MM.1S (cell line): ENCODE measurements at regions not wholly inside any gene's neighbourhood (a gene's known extent, or its start where the extent isn't known, plus 50 kb on each side); places are given as distances from the start of the nearest gene placed in this dataset.

ENCODE experiments used
- DNase-seq: peaks from one replicate; pipeline ENCODE4 v3.0.0-alpha.2; 2015
- H2AFZ ChIP-seq: fragments of 300-600 bp; sonication (generic); 2 replicates; pipeline ENCODE4 v1.6.0; 2016; ENCODE audit warnings: antibody characterized with exemption, low read length
- H3F3A ChIP-seq: fragments of 300-600 bp; sonication (generic); 2 replicates; pipeline ENCODE4 v1.6.1; 2016; ENCODE audit warnings: mild to moderate bottlenecking, antibody characterized with exemption, low read length, moderate library complexity, mixed read lengths; ENCODE audit not compliant: insufficient read depth
- H3K27ac ChIP-seq: fragments of 300-600 bp; sonication (generic); 2 replicates; pipeline ENCODE4 v1.5.1; 2016; ENCODE audit warnings: mild to moderate bottlenecking, low read length
- H3K27me3 ChIP-seq: fragments of 300-600 bp; sonication (generic); replicated peaks from 2 replicates; pipeline ENCODE4 v1.6.0; 2016; ENCODE audit warnings: low read length; ENCODE audit not compliant: insufficient read depth
- H3K36me3 ChIP-seq: fragments of 300-600 bp; sonication (generic); replicated peaks from 2 replicates; pipeline ENCODE4 v1.6.1; 2016; ENCODE audit warnings: mild to moderate bottlenecking, low read length, mixed read lengths; ENCODE audit not compliant: insufficient read depth
- H3K4me1 ChIP-seq: fragments of 300-600 bp; sonication (generic); 2 replicates; pipeline ENCODE4 v1.6.1; 2016; ENCODE audit warnings: low read length, mixed read lengths
- H3K4me2 ChIP-seq: fragments of 300-600 bp; sonication (generic); 2 replicates; pipeline ENCODE4 v1.6.0; 2016; ENCODE audit warnings: low read depth, low read length
- H3K4me3 ChIP-seq: fragments of 300-600 bp; sonication (generic); 2 replicates; pipeline ENCODE4 v1.5.1; 2016; ENCODE audit warnings: low read length, mixed read lengths
- H3K79me2 ChIP-seq: fragments of 300-600 bp; sonication (generic); 2 replicates; pipeline ENCODE4 v1.6.1; 2016; ENCODE audit warnings: mixed run types, low read length, mixed read lengths
- H3K9ac ChIP-seq: fragments of 300-600 bp; sonication (generic); 2 replicates; pipeline ENCODE4 v1.6.1; 2016; ENCODE audit warnings: low read length, mixed read lengths
- H3K9me2 ChIP-seq: fragments of 300-600 bp; sonication (generic); replicated peaks from 2 replicates; pipeline ENCODE4 v1.6.1; 2016; ENCODE audit warnings: mild to moderate bottlenecking, low read length, mixed read lengths; ENCODE audit not compliant: insufficient read depth
- H3K9me3 ChIP-seq: fragments of 300-600 bp; sonication (generic); replicated peaks from 2 replicates; pipeline ENCODE4 v1.6.1; 2016; ENCODE audit warnings: mild to moderate bottlenecking, low read length, mixed read lengths; ENCODE audit not compliant: insufficient read depth
- H4K20me1 ChIP-seq: fragments of 300-600 bp; sonication (generic); 2 replicates; pipeline ENCODE4 v1.6.1; 2016; ENCODE audit warnings: mild to moderate bottlenecking, low read length, moderate library complexity, mixed read lengths; ENCODE audit not compliant: insufficient read depth
- EZH2 ChIP-seq: fragments of 300-600 bp; sonication (generic); optimal IDR thresholded peaks from 2 replicates; pipeline ENCODE3; 2017; ENCODE audit warnings: low read depth, mild to moderate bottlenecking, antibody characterized with exemption, low read length, mixed read lengths
- EZH2phosphoT487 ChIP-seq: fragments of 300-600 bp; sonication (generic); IDR thresholded peaks from 2 replicates; pipeline ENCODE4 v1.6.1; 2018; ENCODE audit warnings: antibody characterized with exemption, low read length
- TF ChIP-seq, protein P1 (sequence below): fragments of 300-600 bp; sonication (generic); IDR thresholded peaks from 2 replicates; pipeline ENCODE4 v1.5.1; 2016; ENCODE audit warnings: antibody characterized with exemption, low read length, mixed read lengths

GRCh38 chr6:23176883-23177282, 607.5 kb downstream of the HDGFL1 start:
- no peaks in the 10 kb centered on the region for H3K9me2 ChIP-seq
- no peaks in the 10 kb centered on the region for H4K20me1 ChIP-seq
- H3K4me2 ChIP-seq: no peak overlapping the region
- no peaks in the 10 kb centered on the region for H3F3A ChIP-seq
- no peaks in the 10 kb centered on the region for H3K79me2 ChIP-seq
- no peaks in the 10 kb centered on the region for H3K9me3 ChIP-seq
- H3K27me3 ChIP-seq: no peaks in the 10 kb centered on the region
- H3K36me3 ChIP-seq: no peaks in the 10 kb centered on the region
- no peak overlapping the region for H2AFZ ChIP-seq
- H3K27ac ChIP-seq: no peak overlapping the region
- H3K4me3 ChIP-seq: no peak overlapping the region
- no peak overlapping the region for H3K9ac ChIP-seq
- no peaks in the 10 kb centered on the region for H3K4me1 ChIP-seq
- DNase-seq: no peak
- TF ChIP-seq EZH2: no peak
- TF ChIP-seq, protein P1, sequence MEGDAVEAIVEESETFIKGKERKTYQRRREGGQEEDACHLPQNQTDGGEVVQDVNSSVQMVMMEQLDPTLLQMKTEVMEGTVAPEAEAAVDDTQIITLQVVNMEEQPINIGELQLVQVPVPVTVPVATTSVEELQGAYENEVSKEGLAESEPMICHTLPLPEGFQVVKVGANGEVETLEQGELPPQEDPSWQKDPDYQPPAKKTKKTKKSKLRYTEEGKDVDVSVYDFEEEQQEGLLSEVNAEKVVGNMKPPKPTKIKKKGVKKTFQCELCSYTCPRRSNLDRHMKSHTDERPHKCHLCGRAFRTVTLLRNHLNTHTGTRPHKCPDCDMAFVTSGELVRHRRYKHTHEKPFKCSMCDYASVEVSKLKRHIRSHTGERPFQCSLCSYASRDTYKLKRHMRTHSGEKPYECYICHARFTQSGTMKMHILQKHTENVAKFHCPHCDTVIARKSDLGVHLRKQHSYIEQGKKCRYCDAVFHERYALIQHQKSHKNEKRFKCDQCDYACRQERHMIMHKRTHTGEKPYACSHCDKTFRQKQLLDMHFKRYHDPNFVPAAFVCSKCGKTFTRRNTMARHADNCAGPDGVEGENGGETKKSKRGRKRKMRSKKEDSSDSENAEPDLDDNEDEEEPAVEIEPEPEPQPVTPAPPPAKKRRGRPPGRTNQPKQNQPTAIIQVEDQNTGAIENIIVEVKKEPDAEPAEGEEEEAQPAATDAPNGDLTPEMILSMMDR: no peak
- TF ChIP-seq EZH2phosphoT487: no peak

DNA sequence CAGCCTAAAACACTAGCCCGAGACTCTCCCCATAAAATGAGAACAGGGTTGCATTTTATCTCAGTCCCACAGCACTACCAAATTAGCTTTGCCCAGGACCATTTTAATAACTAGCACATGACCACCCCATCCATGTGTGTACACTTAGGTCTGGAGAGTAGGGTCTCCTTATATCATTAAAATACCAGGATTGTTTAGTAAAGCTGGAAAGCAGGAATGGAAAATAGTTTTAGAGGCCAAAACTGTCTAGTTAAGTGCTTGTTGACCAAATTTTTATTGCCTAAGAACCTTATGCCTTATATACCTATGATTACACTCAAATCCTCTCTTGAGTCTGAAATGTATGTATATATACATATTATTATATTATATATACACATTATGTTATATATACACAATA, 608.4 kb downstream of the HDGFL1 start:
- H3K4me2 ChIP-seq: no peak overlapping the region
- no peak overlapping the region for H2AFZ ChIP-seq
- no peak overlapping the region for H3K9ac ChIP-seq
- H3F3A ChIP-seq: no peaks in the 10 kb centered on the region
- TF ChIP-seq EZH2phosphoT487: no peak
- TF ChIP-seq, protein P1: no peak
- TF ChIP-seq EZH2: no peak
- H4K20me1 ChIP-seq: no peaks in the 10 kb centered on the region
- no peaks in the 10 kb centered on the region for H3K9me3 ChIP-seq
- H3K27me3 ChIP-seq: no peaks in the 10 kb centered on the region
- no peaks in the 10 kb centered on the region for H3K36me3 ChIP-seq
- no peak overlapping the region for H3K27ac ChIP-seq
- H3K4me3 ChIP-seq: no peak overlapping the region
- no peaks in the 10 kb centered on the region for H3K9me2 ChIP-seq
- H3K79me2 ChIP-seq: no peaks in the 10 kb centered on the region
- DNase-seq: no peak
- H3K4me1 ChIP-seq: no peaks in the 10 kb centered on the region

DNA sequence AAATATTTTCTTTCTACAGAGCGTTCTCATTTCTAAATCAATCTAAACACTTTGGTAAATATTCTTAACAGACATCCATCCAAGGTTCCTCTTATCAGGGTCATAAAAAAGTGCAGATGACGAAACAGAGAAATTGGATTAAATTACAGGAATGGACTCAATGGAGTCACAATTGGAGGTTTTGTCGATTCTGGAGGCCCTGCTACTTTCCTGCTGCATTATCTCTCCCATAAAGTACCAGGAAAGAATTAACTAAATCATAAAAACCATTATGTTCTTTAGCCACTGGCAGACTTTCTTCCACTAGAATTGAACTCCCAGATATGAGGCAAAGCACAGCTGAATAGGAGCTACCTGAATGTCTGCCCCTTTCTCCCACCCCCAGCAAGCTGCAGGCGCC, 610.6 kb downstream of the HDGFL1 start:
- Histone ChIP-seq H3K4me3 (no peak overlapping the region), H3K79me2 (no peaks in the 10 kb centered on the region), H3K36me3 (no peaks in the 10 kb centered on the region), H3K9me3 (no peaks in the 10 kb centered on the region), H3K9ac (no peak overlapping the region), H3K9me2 (no peaks in the 10 kb centered on the region), H2AFZ (no peak overlapping the region), H3K4me1 (no peaks in the 10 kb centered on the region), H3F3A (no peaks in the 10 kb centered on the region), H3K27ac (no peak overlapping the region), H3K4me2 (no peak overlapping the region), H3K27me3 (no peaks in the 10 kb centered on the region), H4K20me1 (no peaks in the 10 kb centered on the region)
- TF ChIP-seq, protein P1: no peak
- TF ChIP-seq EZH2: no peak
- no peak for TF ChIP-seq EZH2phosphoT487
- DNase-seq: no peak
